HG03354 (cell line): ENCODE measurements at regions not wholly inside any gene's neighbourhood (a gene's known extent, or its start where the extent isn't known, plus 50 kb on each side); places are given as distances from the start of the nearest gene placed in this dataset.
"Not testable (repeated sequence)": the region's sequence is repeated elsewhere in the genome, so short reads cannot be mapped to it uniquely, and the experiment has no call there.

Experiments used
- ATAC-seq: cut with Tn5 transposase; IDR thresholded peaks from one replicate; pipeline ENCODE4 v1.9.1; 2021; ENCODE audit warnings: mild to moderate bottlenecking; ENCODE audit not compliant: unreplicated experiment, poor library complexity, severe bottlenecking

- ATAC-seq = not testable (repeated sequence)
These were observed 245.7 kb downstream of the DEPDC1B start for GRCh38 chr5:60454277-60454676.

- no peak for ATAC-seq
These were observed 246.6 kb downstream of the DEPDC1B start for GRCh38 chr5:60453186-60453976.

- ATAC-seq = no peak
These were observed 251.4 kb downstream of the DEPDC1B start for GRCh38 chr5:60448600-60448999.

GRCh38 chr5:60447488-60447920, 252.5 kb downstream of the DEPDC1B start:
- no peak for ATAC-seq

GRCh38 chr5:60446917-60447316, 253.0 kb downstream of the DEPDC1B start:
- no peak for ATAC-seq

GRCh38 chr5:60445921-60446320, 254.0 kb downstream of the DEPDC1B start:
- ATAC-seq = no peak

- ATAC-seq = no peak
These were observed 254.5 kb downstream of the DEPDC1B start for GRCh38 chr5:60445427-60445826.

GRCh38 chr5:60444661-60445360, 255.2 kb downstream of the DEPDC1B start:
- no peak for ATAC-seq

- ATAC-seq = no peak
These were observed 260.4 kb downstream of the DEPDC1B start for GRCh38 chr5:60439552-60439951.

GRCh38 chr5:60437308-60437707, 262.7 kb downstream of the DEPDC1B start:
- ATAC-seq = no peak

- no peak for ATAC-seq
These were observed 263.4 kb downstream of the DEPDC1B start for GRCh38 chr5:60436518-60436917.

GRCh38 chr5:60435808-60436207, 264.2 kb downstream of the DEPDC1B start:
- no peak for ATAC-seq

- not testable (repeated sequence) for ATAC-seq
These were observed 273.8 kb downstream of the DEPDC1B start for GRCh38 chr5:60426189-60426588.

GRCh38 chr5:60420773-60421172, 279.2 kb downstream of the DEPDC1B start:
- not testable (repeated sequence) for ATAC-seq

- no peak for ATAC-seq
These were observed 282.3 kb downstream of the DEPDC1B start for GRCh38 chr5:60417500-60418181.

- no peak for ATAC-seq
These were observed 284.5 kb downstream of the DEPDC1B start for GRCh38 chr5:60415443-60415842.

- ATAC-seq = no peak
These were observed 289.5 kb downstream of the DEPDC1B start for GRCh38 chr5:60410427-60410826.

- no peak for ATAC-seq
These were observed 295.8 kb downstream of the DEPDC1B start for GRCh38 chr5:60404171-60404570.

GRCh38 chr5:60403343-60404006, 296.5 kb downstream of the DEPDC1B start:
- no peak for ATAC-seq

- no peak for ATAC-seq
These were observed 297.7 kb downstream of the DEPDC1B start for GRCh38 chr5:60402161-60402785.
